Uterus (tissue), 2 donors: ENCODE measurements at regions not wholly inside any gene's neighbourhood (a gene's known extent, or its start where the extent isn't known, plus 50 kb on each side); places are given as distances from the start of the nearest gene placed in this dataset.

ENCODE experiments used
- CTCF ChIP-seq, 4 experiments: fragments of 200-600 bp in 2 of 4; fragments of 450-650 bp in 2 of 4; sonication (generic) in 2 of 4; IDR thresholded peaks; one replicate each; pipeline ENCODE4 v1.5.1; 2016 to 2019; ENCODE audit warnings: antibody characterized with exemption in 4 of 4, mild to moderate bottlenecking in 2 of 4, moderate library complexity in 1 of 4
- POLR2A ChIP-seq, 2 donors: fragments of 450-650 bp; IDR thresholded peaks; one replicate each; pipeline ENCODE4 v1.6.1; 2016; ENCODE audit warnings: antibody characterized with exemption in 2 of 2, mild to moderate bottlenecking in 1 of 2, moderate library complexity in 1 of 2

GRCh38 chr13:85589021-85589420 is 210.2 kb downstream of the SLITRK6 start:
- no peak for TF ChIP-seq CTCF (IDR thresholded peaks at IDR 0.05)
- no peak for TF ChIP-seq POLR2A (IDR thresholded peaks at IDR 0.05)
